Osteoblast (primary cell): ENCODE measurements at regions not wholly inside any gene's neighbourhood (a gene's known extent, or its start where the extent isn't known, plus 50 kb on each side); places are given as distances from the start of the nearest gene placed in this dataset.

ENCODE experiments used
- DNase-seq: peaks from one replicate; pipeline ENCODE4 v3.0.0; 2011; ENCODE audit warnings: low spot score, mixed read lengths; ENCODE audit not compliant: insufficient read length; ENCODE audit errors: missing footprints
- H2AFZ ChIP-seq: 2 replicates; pipeline ENCODE4 v1.6.0; 2011; ENCODE audit warnings: mild to moderate bottlenecking, low read length
- H3K27ac ChIP-seq: 2 replicates; pipeline ENCODE4 v1.5.1; 2011; ENCODE audit warnings: mild to moderate bottlenecking, low read depth, low read length, moderate library complexity
- H3K27me3 ChIP-seq: 2 replicates; pipeline ENCODE4 v1.6.0; 2012; ENCODE audit warnings: mild to moderate bottlenecking, control low read depth, inconsistent platforms, low read length, moderate library complexity; ENCODE audit not compliant: insufficient read depth
- H3K36me3 ChIP-seq: 2 replicates; pipeline ENCODE4 v1.5.1; 2011; ENCODE audit warnings: mild to moderate bottlenecking, low read length, control low read depth, moderate library complexity; ENCODE audit not compliant: insufficient read depth
- H3K4me1 ChIP-seq: 2 replicates; pipeline ENCODE4 v1.5.1; 2011; ENCODE audit warnings: mild to moderate bottlenecking, low read length, control low read depth, moderate library complexity; ENCODE audit not compliant: insufficient read depth
- H3K4me2 ChIP-seq: 2 replicates; pipeline ENCODE4 v1.6.0; 2011; ENCODE audit warnings: mild to moderate bottlenecking, low read length; ENCODE audit not compliant: insufficient read depth
- H3K4me3 ChIP-seq: fragments of 200-600 bp; sonication (generic); 3 replicates; pipeline ENCODE4 v1.5.1; 2012; ENCODE audit warnings: mild to moderate bottlenecking, low read length, inconsistent platforms; ENCODE audit not compliant: insufficient read depth
- H3K79me2 ChIP-seq: 2 replicates; pipeline ENCODE4 v1.6.0; 2012; ENCODE audit warnings: mild to moderate bottlenecking, low read length, control low read depth, inconsistent platforms; ENCODE audit not compliant: insufficient read depth
- H3K9me3 ChIP-seq: 2 replicates; pipeline ENCODE4 v1.5.1; 2011; ENCODE audit warnings: low read depth, low read length, control low read depth
- H4K20me1 ChIP-seq: 2 replicates; pipeline ENCODE4 v1.6.0; 2012; ENCODE audit warnings: mild to moderate bottlenecking, low read length, control low read depth; ENCODE audit not compliant: insufficient read depth
- CTCF ChIP-seq: IDR thresholded peaks from 2 replicates; pipeline ENCODE4 v1.5.1; 2011; ENCODE audit warnings: mild to moderate bottlenecking, low read depth, low read length, moderate library complexity; ENCODE audit errors: extremely low read depth

- Histone ChIP-seq H3K4me3 (no peak overlapping the region), H3K9me3 (no peaks in the 10 kb centered on the region), H2AFZ (no peak overlapping the region), H3K36me3 (no peaks in the 10 kb centered on the region), H3K27ac (no peak overlapping the region), H3K4me2 (no peak overlapping the region), H3K27me3 (no peaks in the 10 kb centered on the region), H3K79me2 (no peaks in the 10 kb centered on the region), H4K20me1 (no peaks in the 10 kb centered on the region), H3K4me1 (no peaks in the 10 kb centered on the region)
- TF ChIP-seq CTCF: no peak
- no peak for DNase-seq
Measured at GRCh38 chr1:165080253-165080896, 276.1 kb downstream of the LMX1A start.

GRCh38 chr1:165078391-165078790 lies 278.1 kb downstream of the LMX1A start:
- Histone ChIP-seq H4K20me1 (no peaks in the 10 kb centered on the region), H3K9me3 (no peaks in the 10 kb centered on the region), H3K36me3 (no peaks in the 10 kb centered on the region), H3K79me2 (no peaks in the 10 kb centered on the region), H3K4me3 (no peak overlapping the region), H3K4me1 (no peaks in the 10 kb centered on the region), H3K4me2 (no peak overlapping the region), H3K27ac (no peak overlapping the region), H2AFZ (no peak overlapping the region), H3K27me3 (no peaks in the 10 kb centered on the region)
- no peak for DNase-seq
- no peak for TF ChIP-seq CTCF

GRCh38 chr1:165075725-165076370 lies 280.7 kb downstream of the LMX1A start:
- Histone ChIP-seq H3K27ac (no peak overlapping the region), H3K9me3 (no peaks in the 10 kb centered on the region), H3K4me3 (no peak overlapping the region), H3K4me2 (no peak overlapping the region), H2AFZ (no peak overlapping the region), H3K27me3 (no peaks in the 10 kb centered on the region), H3K79me2 (no peaks in the 10 kb centered on the region), H4K20me1 (no peaks in the 10 kb centered on the region), H3K4me1 (no peaks in the 10 kb centered on the region), H3K36me3 (no peaks in the 10 kb centered on the region)
- peak; percentile 61 for TF ChIP-seq CTCF
- DNase-seq: peak; percentile 38

GRCh38 chr1:165073185-165074007 lies 283.1 kb downstream of the LMX1A start:
- Histone ChIP-seq H3K4me1 (no peaks in the 10 kb centered on the region), H3K79me2 (no peaks in the 10 kb centered on the region), H3K36me3 (no peaks in the 10 kb centered on the region), H3K9me3 (no peaks in the 10 kb centered on the region), H2AFZ (no peak overlapping the region), H3K27ac (no peak overlapping the region), H3K4me3 (no peak overlapping the region), H3K4me2 (no peak overlapping the region), H3K27me3 (no peaks in the 10 kb centered on the region), H4K20me1 (no peaks in the 10 kb centered on the region)
- TF ChIP-seq CTCF: peak; percentile 66
- peak; percentile 15 for DNase-seq
